ENCODE measurements at regions not wholly inside any gene's neighbourhood (a gene's known extent, or its start where the extent isn't known, plus 50 kb on each side); places are given as distances from the start of the nearest gene placed in this dataset.

DNA sequence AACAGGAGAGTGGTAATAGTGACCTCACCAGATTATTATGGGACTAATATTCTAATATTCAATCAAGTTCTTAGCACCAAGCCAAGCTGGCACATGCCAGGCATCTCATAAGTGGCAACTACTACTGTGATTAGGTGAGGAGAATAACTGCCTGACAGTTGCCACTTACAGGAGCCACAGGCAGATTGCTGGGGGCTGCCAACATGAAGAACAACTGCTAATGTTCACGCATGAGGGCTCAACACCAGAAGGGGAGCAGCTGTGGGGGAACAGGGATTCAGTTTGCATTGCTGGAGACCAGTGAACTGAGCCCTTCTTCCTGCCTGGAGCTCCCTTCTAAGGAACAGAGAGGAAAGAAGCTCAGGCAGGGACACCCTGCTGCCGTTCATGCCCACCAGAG is 504.5 kb downstream of the FOXO1 start (continued):
- TF ChIP-seq FOXK1 (CRISPR knock-in tag; IDR thresholded peaks at IDR 0.05): no peak
- no peak for TF ChIP-seq CREM (CRISPR knock-in tag; IDR thresholded peaks at IDR 0.05)
- no peak for TF ChIP-seq NFE2L1 (CRISPR knock-in tag; IDR thresholded peaks at IDR 0.05)
- TF ChIP-seq, protein P1, sequence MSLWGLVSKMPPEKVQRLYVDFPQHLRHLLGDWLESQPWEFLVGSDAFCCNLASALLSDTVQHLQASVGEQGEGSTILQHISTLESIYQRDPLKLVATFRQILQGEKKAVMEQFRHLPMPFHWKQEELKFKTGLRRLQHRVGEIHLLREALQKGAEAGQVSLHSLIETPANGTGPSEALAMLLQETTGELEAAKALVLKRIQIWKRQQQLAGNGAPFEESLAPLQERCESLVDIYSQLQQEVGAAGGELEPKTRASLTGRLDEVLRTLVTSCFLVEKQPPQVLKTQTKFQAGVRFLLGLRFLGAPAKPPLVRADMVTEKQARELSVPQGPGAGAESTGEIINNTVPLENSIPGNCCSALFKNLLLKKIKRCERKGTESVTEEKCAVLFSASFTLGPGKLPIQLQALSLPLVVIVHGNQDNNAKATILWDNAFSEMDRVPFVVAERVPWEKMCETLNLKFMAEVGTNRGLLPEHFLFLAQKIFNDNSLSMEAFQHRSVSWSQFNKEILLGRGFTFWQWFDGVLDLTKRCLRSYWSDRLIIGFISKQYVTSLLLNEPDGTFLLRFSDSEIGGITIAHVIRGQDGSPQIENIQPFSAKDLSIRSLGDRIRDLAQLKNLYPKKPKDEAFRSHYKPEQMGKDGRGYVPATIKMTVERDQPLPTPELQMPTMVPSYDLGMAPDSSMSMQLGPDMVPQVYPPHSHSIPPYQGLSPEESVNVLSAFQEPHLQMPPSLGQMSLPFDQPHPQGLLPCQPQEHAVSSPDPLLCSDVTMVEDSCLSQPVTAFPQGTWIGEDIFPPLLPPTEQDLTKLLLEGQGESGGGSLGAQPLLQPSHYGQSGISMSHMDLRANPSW (CRISPR knock-in tag; conservative IDR thresholded peaks at IDR 0.05; ENCODE audit: low read depth): no peak
- no peak for TF ChIP-seq SMAD4 (CRISPR knock-in tag; IDR thresholded peaks at IDR 0.05)
- no peak for TF ChIP-seq ZBTB21 (CRISPR knock-in tag; IDR thresholded peaks at IDR 0.05; ENCODE audit: borderline replicate concordance)
- TF ChIP-seq NR2C2 (CRISPR knock-in tag; IDR thresholded peaks at IDR 0.05): no peak

DNA sequence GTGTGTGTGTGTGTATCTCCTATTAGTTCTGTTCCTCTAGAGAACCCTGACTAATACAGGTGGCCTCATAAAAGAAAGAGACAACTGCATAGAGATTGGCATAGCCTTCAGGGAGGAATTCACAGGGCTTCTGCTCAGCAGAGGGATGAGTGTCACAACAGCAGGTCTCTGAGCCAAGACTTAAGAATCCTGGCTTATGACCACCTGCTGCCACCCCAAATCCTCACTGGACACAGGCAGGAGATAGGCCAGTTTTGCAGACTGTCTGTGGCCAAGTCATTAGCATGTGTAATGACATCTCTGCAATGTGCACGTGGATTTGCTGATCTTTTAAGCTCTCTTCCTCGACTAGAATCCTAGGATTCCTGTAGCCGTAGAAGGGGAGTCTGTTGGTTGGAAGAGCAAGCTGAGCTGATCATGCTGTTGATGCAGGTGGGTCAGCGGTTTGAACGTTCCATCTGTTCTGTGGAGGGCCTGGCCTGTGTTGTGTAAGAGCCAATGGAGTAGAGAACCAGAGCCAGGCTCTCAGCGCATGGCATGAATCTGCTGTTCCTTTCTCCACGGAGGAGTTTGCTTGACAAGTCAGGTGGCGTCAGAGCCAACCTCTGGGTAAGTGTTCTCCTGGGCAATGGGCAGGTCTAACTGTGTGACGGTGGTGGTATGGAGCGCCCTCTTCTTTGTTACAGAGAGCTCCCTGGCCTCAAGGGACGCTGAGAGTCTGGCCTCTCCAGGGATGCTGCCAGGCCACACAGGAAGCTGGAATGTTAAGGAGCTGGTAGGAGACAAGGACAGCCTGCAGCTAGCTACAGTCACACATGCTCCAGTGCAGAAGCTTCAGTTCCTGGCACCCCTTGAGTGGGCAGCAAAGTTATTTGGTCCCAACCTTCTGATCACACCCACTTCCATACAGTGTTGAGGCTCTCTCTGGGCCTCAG is 503.1 kb downstream of the FOXO1 start:
- no peaks in the 10 kb centered on the region; the same call in 1 of the 2 replicates for H3K27me3 Mint-ChIP-seq (ENCODE audit: low read depth)
- ATAC-seq (no peak), DNase-seq (ENCODE audit: low spot score) (no peak)
- no peaks in the 10 kb centered on the region for H3K9me3 Mint-ChIP-seq
- CTCF ChIA-PET: no interaction called here
- POLR2A ChIA-PET: no interaction called here
- no peak overlapping the region for H3K4me3 Mint-ChIP-seq
- TF ChIP-seq NR3C1 (CRISPR knock-in tag; conservative IDR thresholded peaks at IDR 0.05; ENCODE audit: low read depth): no peak
- TF ChIP-seq, protein P2, sequence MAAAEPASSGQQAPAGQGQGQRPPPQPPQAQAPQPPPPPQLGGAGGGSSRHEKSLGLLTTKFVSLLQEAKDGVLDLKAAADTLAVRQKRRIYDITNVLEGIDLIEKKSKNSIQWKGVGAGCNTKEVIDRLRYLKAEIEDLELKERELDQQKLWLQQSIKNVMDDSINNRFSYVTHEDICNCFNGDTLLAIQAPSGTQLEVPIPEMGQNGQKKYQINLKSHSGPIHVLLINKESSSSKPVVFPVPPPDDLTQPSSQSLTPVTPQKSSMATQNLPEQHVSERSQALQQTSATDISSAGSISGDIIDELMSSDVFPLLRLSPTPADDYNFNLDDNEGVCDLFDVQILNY (CRISPR knock-in tag; IDR thresholded peaks at IDR 0.05): no peak
- TF ChIP-seq, protein P3, sequence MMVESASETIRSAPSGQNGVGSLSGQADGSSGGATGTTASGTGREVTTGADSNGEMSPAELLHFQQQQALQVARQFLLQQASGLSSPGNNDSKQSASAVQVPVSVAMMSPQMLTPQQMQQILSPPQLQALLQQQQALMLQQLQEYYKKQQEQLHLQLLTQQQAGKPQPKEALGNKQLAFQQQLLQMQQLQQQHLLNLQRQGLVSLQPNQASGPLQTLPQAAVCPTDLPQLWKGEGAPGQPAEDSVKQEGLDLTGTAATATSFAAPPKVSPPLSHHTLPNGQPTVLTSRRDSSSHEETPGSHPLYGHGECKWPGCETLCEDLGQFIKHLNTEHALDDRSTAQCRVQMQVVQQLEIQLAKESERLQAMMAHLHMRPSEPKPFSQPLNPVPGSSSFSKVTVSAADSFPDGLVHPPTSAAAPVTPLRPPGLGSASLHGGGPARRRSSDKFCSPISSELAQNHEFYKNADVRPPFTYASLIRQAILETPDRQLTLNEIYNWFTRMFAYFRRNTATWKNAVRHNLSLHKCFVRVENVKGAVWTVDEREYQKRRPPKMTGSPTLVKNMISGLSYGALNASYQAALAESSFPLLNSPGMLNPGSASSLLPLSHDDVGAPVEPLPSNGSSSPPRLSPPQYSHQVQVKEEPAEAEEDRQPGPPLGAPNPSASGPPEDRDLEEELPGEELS (CRISPR knock-in tag; IDR thresholded peaks at IDR 0.05): no peak
- TF ChIP-seq, protein P4, sequence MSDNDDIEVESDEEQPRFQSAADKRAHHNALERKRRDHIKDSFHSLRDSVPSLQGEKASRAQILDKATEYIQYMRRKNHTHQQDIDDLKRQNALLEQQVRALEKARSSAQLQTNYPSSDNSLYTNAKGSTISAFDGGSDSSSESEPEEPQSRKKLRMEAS (CRISPR knock-in tag; IDR thresholded peaks at IDR 0.05): no peak
- no peak for TF ChIP-seq FOXP1 (CRISPR knock-in tag; IDR thresholded peaks at IDR 0.05; ENCODE audit: borderline replicate concordance)
- TF ChIP-seq, protein P5, sequence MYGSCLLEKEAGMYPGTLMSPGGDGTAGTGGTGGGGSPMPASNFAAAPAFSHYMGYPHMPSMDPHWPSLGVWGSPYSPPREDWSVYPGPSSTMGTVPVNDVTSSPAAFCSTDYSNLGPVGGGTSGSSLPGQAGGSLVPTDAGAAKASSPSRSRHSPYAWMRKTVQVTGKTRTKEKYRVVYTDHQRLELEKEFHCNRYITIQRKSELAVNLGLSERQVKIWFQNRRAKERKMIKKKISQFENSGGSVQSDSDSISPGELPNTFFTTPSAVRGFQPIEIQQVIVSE (CRISPR knock-in tag; IDR thresholded peaks at IDR 0.05; ENCODE audit: borderline replicate concordance): no peak
- TF ChIP-seq MXD4 (CRISPR knock-in tag; IDR thresholded peaks at IDR 0.05; ENCODE audit: borderline replicate concordance): no peak
- TF ChIP-seq CREM (CRISPR knock-in tag; IDR thresholded peaks at IDR 0.05): no peak
- TF ChIP-seq, protein P6, sequence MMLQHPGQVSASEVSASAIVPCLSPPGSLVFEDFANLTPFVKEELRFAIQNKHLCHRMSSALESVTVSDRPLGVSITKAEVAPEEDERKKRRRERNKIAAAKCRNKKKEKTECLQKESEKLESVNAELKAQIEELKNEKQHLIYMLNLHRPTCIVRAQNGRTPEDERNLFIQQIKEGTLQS (CRISPR knock-in tag; conservative IDR thresholded peaks at IDR 0.05): no peak
- TF ChIP-seq ZNF138 (CRISPR knock-in tag; conservative IDR thresholded peaks at IDR 0.05): no peak
- H3K4me1 Mint-ChIP-seq: peaks cover 4% of the 10 kb centered on the region; the same call in 1 of the 2 replicates
- no peak overlapping the region for H3K27ac Mint-ChIP-seq
- H3K36me3 Mint-ChIP-seq: no peaks in the 10 kb centered on the region
